ENCODE measurements at regions not wholly inside any gene's neighbourhood (a gene's known extent, or its start where the extent isn't known, plus 50 kb on each side); places are given as distances from the start of the nearest gene placed in this dataset.

- Histone ChIP-seq H2BK120ac (ENCODE audit: insufficient read depth, low read length, poor library complexity) (no peak overlapping the region), H3K23ac (ENCODE audit: low read length) (no peak overlapping the region), H4K12ac (ENCODE audit: low read depth, low read length) (no peak overlapping the region), H4K91ac (ENCODE audit: low read depth, low read length) (no peak overlapping the region), H3K27ac (ENCODE audit: low read depth, low read length) (no peak overlapping the region), H2AK5ac (ENCODE audit: low read length) (no peak overlapping the region), H3K4ac (ENCODE audit: low read depth, low read length) (no peak overlapping the region), H3K4me2 (ENCODE audit: low read length) (no peak overlapping the region), H2AFZ (ENCODE audit: insufficient read depth, low read length, poor library complexity) (no peak overlapping the region), H2BK12ac (ENCODE audit: low read length) (no peak overlapping the region), H3K4me1 (ENCODE audit: control insufficient read depth in 1 of 2, insufficient read depth in 2 of 2, low read length in 2 of 2) (no peaks in the 10 kb centered on the region), H3K27me3 (ENCODE audit: insufficient read depth, low read length) (no peaks in the 10 kb centered on the region), H3K4me3 (ENCODE audit: low read depth, low read length) (no peak overlapping the region), H2BK5ac (ENCODE audit: low read depth, low read length, poor library complexity) (no peak overlapping the region), H3K18ac (ENCODE audit: low read length) (no peak overlapping the region), H3K79me1 (ENCODE audit: low read length) (no peaks in the 10 kb centered on the region), H3K14ac (ENCODE audit: low read length) (no peak overlapping the region), H4K8ac (ENCODE audit: low read depth, low read length) (no peak overlapping the region), H3K9ac (ENCODE audit: low read length) (no peak overlapping the region), H3K9me3 (ENCODE audit: insufficient read depth, low read depth, low read length) (no peaks in the 10 kb centered on the region), H3K36me3 (ENCODE audit: control insufficient read depth in 1 of 2, insufficient read depth in 2 of 2, low read length in 2 of 2) (no peaks in the 10 kb centered on the region), H3K79me2 (ENCODE audit: control insufficient read depth, insufficient read depth, low read length, poor library complexity) (no peaks in the 10 kb centered on the region)
- DNase-seq, result no peak
- no CpG with 5 or more reads among the region's 2 CpGs for WGBS (ENCODE audit: extremely low coverage, insufficient coverage, insufficient read length)
Measured at GRCh38 chr6:50457351-50457750, 256.0 kb upstream of the TFAP2D start.

DNA sequence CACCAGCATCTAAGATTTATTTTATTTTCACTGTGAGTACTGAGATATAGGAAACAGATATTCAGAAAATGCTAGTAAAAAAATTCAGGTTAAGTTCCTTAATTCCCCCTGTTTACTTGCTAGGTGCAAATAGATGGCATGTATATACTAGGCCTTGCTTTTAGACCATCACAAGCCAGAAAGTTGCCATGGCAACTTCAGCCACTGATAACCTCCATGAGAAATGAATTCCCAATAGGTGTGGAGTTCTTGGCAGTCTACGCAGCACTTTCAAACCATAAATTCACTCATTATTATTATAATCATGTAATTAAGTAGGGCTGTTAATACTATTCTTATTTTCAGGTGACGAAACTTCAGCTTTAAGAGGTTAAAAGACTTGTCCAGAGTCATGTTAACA is 251.6 kb upstream of the TFAP2D start:
- H3K36me3 ChIP-seq (ENCODE audit: control insufficient read depth in 1 of 2, insufficient read depth in 2 of 2, low read length in 2 of 2), result no peaks in the 10 kb centered on the region
- no peak overlapping the region for H3K23ac ChIP-seq (ENCODE audit: low read length)
- no peak overlapping the region for H3K18ac ChIP-seq (ENCODE audit: low read length)
- H3K14ac ChIP-seq (ENCODE audit: low read length), result no peak overlapping the region
- no peaks in the 10 kb centered on the region for H3K79me1 ChIP-seq (ENCODE audit: low read length)
- H3K4me2 ChIP-seq (ENCODE audit: low read length), result no peak overlapping the region
- no peak overlapping the region for H4K8ac ChIP-seq (ENCODE audit: low read depth, low read length)
- no CpG with 5 or more reads among the region's 2 CpGs for WGBS (ENCODE audit: extremely low coverage, insufficient coverage, insufficient read length)
- H3K9ac ChIP-seq (ENCODE audit: low read length), result no peak overlapping the region
- H4K91ac ChIP-seq (ENCODE audit: low read depth, low read length), result no peak overlapping the region
- no peak overlapping the region for H4K12ac ChIP-seq (ENCODE audit: low read depth, low read length)
- no peaks in the 10 kb centered on the region for H3K9me3 ChIP-seq (ENCODE audit: insufficient read depth, low read depth, low read length)
- no peak overlapping the region for H2BK12ac ChIP-seq (ENCODE audit: low read length)
- no peak overlapping the region for H3K4ac ChIP-seq (ENCODE audit: low read depth, low read length)
- H3K27ac ChIP-seq (ENCODE audit: low read depth, low read length), result no peak overlapping the region
- no peaks in the 10 kb centered on the region for H3K4me1 ChIP-seq (ENCODE audit: control insufficient read depth in 1 of 2, insufficient read depth in 2 of 2, low read length in 2 of 2)
- H2AK5ac ChIP-seq (ENCODE audit: low read length), result no peak overlapping the region
- H2BK5ac ChIP-seq (ENCODE audit: low read depth, low read length, poor library complexity), result no peak overlapping the region
- no peak overlapping the region for H2BK120ac ChIP-seq (ENCODE audit: insufficient read depth, low read length, poor library complexity)
- H3K4me3 ChIP-seq (ENCODE audit: low read depth, low read length), result no peak overlapping the region
- H3K27me3 ChIP-seq (ENCODE audit: insufficient read depth, low read length), result no peaks in the 10 kb centered on the region
- H2AFZ ChIP-seq (ENCODE audit: insufficient read depth, low read length, poor library complexity), result no peak overlapping the region
- no peaks in the 10 kb centered on the region for H3K79me2 ChIP-seq (ENCODE audit: control insufficient read depth, insufficient read depth, low read length, poor library complexity)
- DNase-seq, result no peak

GRCh38 chr6:50463931-50464330 is 249.4 kb upstream of the TFAP2D start:
- Histone ChIP-seq H3K23ac (ENCODE audit: low read length) (no peak overlapping the region), H4K8ac (ENCODE audit: low read depth, low read length) (no peak overlapping the region), H3K4me1 (ENCODE audit: control insufficient read depth in 1 of 2, insufficient read depth in 2 of 2, low read length in 2 of 2) (no peaks in the 10 kb centered on the region), H3K14ac (ENCODE audit: low read length) (no peak overlapping the region), H2AK5ac (ENCODE audit: low read length) (no peak overlapping the region), H3K27me3 (ENCODE audit: insufficient read depth, low read length) (no peaks in the 10 kb centered on the region), H2BK5ac (ENCODE audit: low read depth, low read length, poor library complexity) (no peak overlapping the region), H2BK12ac (ENCODE audit: low read length) (no peak overlapping the region), H3K9me3 (ENCODE audit: insufficient read depth, low read depth, low read length) (no peaks in the 10 kb centered on the region), H3K4ac (ENCODE audit: low read depth, low read length) (no peak overlapping the region), H4K91ac (ENCODE audit: low read depth, low read length) (no peak overlapping the region), H3K9ac (ENCODE audit: low read length) (no peak overlapping the region), H3K79me1 (ENCODE audit: low read length) (no peaks in the 10 kb centered on the region), H3K36me3 (ENCODE audit: control insufficient read depth in 1 of 2, insufficient read depth in 2 of 2, low read length in 2 of 2) (no peaks in the 10 kb centered on the region), H3K4me2 (ENCODE audit: low read length) (no peak overlapping the region), H3K27ac (ENCODE audit: low read depth, low read length) (no peak overlapping the region), H2BK120ac (ENCODE audit: insufficient read depth, low read length, poor library complexity) (no peak overlapping the region), H3K79me2 (ENCODE audit: control insufficient read depth, insufficient read depth, low read length, poor library complexity) (no peaks in the 10 kb centered on the region), H2AFZ (ENCODE audit: insufficient read depth, low read length, poor library complexity) (no peak overlapping the region), H4K12ac (ENCODE audit: low read depth, low read length) (no peak overlapping the region), H3K4me3 (ENCODE audit: low read depth, low read length) (no peak overlapping the region), H3K18ac (ENCODE audit: low read length) (no peak overlapping the region)
- no CpG with 5 or more reads among the region's 4 CpGs for WGBS (ENCODE audit: extremely low coverage, insufficient coverage, insufficient read length)
- no peak for DNase-seq

DNA sequence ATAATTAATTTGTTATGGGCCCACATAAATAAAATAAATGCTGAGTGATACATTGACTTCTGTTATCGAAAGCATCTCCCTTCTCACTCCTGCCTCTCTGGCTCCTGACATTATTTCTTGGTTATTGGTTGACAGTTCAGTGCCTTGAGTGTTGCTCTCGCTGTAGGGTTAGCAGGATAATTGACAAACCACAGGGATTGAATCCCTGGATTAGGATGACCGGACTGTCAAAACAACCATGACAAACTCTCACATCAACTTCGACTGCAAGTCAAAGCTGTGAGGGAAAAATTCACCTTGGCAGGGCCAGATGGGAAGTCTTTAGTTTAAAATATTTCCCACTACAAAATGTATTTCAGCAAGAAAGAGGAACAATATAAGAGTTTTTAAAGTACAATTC is 245.4 kb upstream of the TFAP2D start:
- H3K79me1 ChIP-seq (ENCODE audit: low read length), result no peaks in the 10 kb centered on the region
- H3K18ac ChIP-seq (ENCODE audit: low read length), result no peak overlapping the region
- no peak overlapping the region for H3K27ac ChIP-seq (ENCODE audit: low read depth, low read length)
- H4K8ac ChIP-seq (ENCODE audit: low read depth, low read length), result no peak overlapping the region
- no peak overlapping the region for H3K23ac ChIP-seq (ENCODE audit: low read length)
- no peak overlapping the region for H2AFZ ChIP-seq (ENCODE audit: insufficient read depth, low read length, poor library complexity)
- H2AK5ac ChIP-seq (ENCODE audit: low read length), result no peak overlapping the region
- H3K36me3 ChIP-seq (ENCODE audit: control insufficient read depth in 1 of 2, insufficient read depth in 2 of 2, low read length in 2 of 2), result no peaks in the 10 kb centered on the region
- H3K4ac ChIP-seq (ENCODE audit: low read depth, low read length), result no peak overlapping the region
- H3K9me3 ChIP-seq (ENCODE audit: insufficient read depth, low read depth, low read length), result no peaks in the 10 kb centered on the region
- no peak overlapping the region for H3K4me3 ChIP-seq (ENCODE audit: low read depth, low read length)
- no peak overlapping the region for H2BK5ac ChIP-seq (ENCODE audit: low read depth, low read length, poor library complexity)
- no peak overlapping the region for H2BK120ac ChIP-seq (ENCODE audit: insufficient read depth, low read length, poor library complexity)
- no peak overlapping the region for H2BK12ac ChIP-seq (ENCODE audit: low read length)
- H3K79me2 ChIP-seq (ENCODE audit: control insufficient read depth, insufficient read depth, low read length, poor library complexity), result no peaks in the 10 kb centered on the region
- no peak for DNase-seq
- no peak overlapping the region for H3K9ac ChIP-seq (ENCODE audit: low read length)
- H3K4me1 ChIP-seq (ENCODE audit: control insufficient read depth in 1 of 2, insufficient read depth in 2 of 2, low read length in 2 of 2), result no peaks in the 10 kb centered on the region
- H3K27me3 ChIP-seq (ENCODE audit: insufficient read depth, low read length), result no peaks in the 10 kb centered on the region
- H4K91ac ChIP-seq (ENCODE audit: low read depth, low read length), result no peak overlapping the region
- no peak overlapping the region for H3K4me2 ChIP-seq (ENCODE audit: low read length)
- no peak overlapping the region for H3K14ac ChIP-seq (ENCODE audit: low read length)
- WGBS (ENCODE audit: extremely low coverage, insufficient coverage, insufficient read length), result no CpG with 5 or more reads among the region's 4 CpGs
- no peak overlapping the region for H4K12ac ChIP-seq (ENCODE audit: low read depth, low read length)
